ENCODE measurements at regions not wholly inside any gene's neighbourhood (a gene's known extent, or its start where the extent isn't known, plus 50 kb on each side); places are given as distances from the start of the nearest gene placed in this dataset.
"Not testable (repeated sequence)": the region's sequence is repeated elsewhere in the genome, so short reads cannot be mapped to it uniquely, and the experiment has no call there.

DNA sequence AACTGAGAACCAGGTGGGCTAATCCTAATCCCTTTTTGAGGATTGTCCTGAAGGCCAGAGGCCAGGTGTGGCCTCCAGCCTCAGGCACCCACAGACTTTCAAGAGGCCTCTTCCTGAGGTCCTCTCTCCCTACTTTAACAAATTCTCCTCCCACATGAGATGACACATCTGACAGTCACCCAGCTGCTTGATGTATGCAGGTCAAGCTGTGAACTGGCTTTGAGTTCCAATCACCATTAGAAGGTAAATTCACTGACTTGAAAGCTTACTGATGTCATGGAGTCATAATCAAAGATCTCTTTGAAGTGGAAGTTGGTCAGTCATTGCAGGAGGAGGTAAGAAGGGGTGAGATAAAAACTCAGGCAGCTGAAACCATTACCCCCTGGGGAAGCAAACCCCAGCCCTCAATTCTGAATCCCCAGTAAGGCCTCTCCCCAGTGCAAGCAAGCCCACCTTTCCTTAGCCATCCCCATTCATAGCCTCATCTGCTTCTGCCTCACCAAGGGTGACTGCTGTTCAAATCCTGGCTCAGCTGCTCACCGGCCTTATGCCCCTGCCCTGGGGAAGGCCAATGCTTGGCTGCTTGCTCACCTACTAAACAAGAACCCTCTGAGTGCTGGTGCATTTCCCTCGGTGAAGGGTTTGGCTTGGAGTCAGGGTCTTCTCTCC is 196.3 kb downstream of the BCL2L11 start:
- DNase-seq (ENCODE audit: low spot score): not testable (repeated sequence)

DNA sequence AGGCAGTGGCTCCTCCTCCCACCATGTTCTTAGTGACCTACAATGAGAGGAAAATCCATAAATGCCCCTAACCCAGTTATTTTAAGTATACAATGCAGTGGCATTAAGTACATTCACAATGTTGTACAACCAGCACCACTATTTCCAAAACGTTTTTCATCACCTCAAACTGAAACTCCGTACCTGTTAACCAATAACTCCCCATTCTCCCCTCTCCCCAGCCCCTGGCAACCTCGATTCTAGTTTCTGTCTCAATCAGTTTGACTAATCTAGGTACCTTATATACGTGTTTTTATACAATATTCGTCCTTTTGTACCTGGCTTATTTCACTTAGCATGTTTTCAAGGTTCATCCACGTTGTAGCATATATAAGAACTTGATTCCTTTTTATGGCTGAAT is 198.8 kb downstream of the BCL2L11 start:
- not testable (repeated sequence) for DNase-seq (ENCODE audit: low spot score)

DNA sequence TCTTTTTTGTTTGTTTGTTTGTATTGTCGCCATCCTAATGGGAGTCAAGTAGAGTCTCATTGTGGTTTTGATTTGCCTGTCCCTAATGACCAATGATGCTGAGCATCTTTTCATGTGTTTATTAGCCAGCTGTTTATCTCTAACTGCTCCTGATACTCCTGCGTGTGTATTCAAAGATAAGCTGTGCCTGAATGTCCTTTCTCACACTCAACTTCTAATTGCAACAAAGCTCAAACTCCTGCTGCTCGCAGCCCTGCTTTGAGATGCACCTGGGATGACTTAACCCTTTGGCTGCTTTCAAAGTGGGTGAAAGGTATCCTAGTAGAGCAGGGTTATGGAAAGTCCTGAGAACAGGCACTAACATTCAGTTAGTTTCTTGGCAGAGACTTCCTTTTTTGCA is 199.6 kb downstream of the BCL2L11 start:
- not testable (repeated sequence) for DNase-seq (ENCODE audit: low spot score)

DNA sequence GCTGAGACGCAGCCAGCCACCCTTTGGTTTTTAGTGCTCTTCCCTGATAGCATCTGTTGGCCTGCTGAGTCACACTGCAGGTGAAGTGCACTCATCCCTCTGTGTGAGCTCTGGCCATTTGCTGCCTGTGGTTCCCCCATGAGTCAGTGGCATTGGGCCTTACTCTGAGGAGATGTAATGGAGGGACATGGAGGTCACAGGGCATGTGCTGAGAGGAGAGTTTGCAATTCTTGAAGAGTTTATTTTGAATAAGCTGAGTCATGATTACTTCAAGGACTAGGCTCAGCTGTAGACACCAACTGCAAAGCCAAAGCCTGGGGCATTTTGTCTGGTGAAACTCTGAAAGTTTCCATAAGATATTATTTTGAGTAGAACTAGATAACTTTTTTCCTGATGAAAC is 200.3 kb downstream of the BCL2L11 start:
- DNase-seq (ENCODE audit: low spot score): not testable (repeated sequence)

DNA sequence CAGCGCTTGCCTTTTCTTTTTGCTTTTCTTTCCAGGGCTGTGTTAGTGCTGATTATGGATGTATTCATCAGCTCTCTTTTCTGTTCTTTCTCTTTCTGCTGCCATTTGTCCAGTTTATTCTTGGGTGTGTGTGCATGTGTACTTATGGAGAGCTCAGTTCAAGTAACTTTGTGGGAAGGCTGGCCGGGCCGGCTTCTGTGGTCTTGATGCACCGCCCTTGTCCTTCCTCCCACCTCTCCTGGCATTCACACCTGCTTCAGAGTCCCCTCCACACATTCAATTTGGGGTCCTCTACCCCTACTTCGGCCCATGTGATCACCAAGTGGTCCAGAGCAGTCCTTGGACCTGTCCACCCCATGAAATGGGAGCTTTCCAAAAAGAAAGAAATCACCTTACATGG is 202.7 kb downstream of the BCL2L11 start:
- DNase-seq (ENCODE audit: low spot score): not testable (repeated sequence)

DNA sequence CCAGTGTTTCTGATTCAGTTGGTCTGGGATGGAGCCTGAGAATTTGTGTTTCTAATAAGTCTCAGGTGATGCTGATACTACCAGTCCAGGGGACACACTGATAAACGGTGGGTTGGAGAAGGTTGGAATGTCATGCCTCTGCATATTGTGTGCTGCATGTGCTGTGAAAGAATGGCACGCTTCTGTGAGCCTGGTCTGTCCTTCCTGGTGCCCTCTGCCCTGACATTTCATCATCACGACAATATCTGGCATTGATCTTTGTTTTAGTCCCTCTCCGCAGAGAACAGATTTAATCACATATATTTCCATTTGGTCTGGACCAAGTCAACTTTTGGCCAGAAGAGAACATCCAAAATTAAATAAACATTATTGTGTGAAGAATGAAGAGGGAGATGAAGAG is 207.0 kb downstream of the BCL2L11 start:
- DNase-seq (ENCODE audit: low spot score): not testable (repeated sequence)

DNA sequence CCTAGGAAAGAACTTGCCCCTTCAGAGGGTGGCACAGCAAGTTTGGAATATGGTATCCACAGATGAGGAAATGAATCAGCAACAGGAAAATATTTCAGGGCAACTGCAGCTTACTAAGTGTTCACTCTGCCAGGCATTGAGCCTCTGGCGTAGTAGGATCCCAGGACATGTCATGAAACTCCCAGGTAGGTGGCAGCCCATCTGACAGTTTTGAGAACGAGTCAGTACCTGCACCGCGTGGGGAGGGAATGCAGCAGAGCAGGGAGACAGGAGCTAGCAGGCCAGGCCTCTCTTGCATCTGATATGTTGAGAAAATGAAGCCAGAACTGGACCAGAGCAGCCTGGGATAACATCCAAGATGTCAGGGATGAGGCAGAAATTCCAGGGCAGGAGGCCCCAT is 208.6 kb downstream of the BCL2L11 start:
- DNase-seq (ENCODE audit: low spot score): not testable (repeated sequence)

DNA sequence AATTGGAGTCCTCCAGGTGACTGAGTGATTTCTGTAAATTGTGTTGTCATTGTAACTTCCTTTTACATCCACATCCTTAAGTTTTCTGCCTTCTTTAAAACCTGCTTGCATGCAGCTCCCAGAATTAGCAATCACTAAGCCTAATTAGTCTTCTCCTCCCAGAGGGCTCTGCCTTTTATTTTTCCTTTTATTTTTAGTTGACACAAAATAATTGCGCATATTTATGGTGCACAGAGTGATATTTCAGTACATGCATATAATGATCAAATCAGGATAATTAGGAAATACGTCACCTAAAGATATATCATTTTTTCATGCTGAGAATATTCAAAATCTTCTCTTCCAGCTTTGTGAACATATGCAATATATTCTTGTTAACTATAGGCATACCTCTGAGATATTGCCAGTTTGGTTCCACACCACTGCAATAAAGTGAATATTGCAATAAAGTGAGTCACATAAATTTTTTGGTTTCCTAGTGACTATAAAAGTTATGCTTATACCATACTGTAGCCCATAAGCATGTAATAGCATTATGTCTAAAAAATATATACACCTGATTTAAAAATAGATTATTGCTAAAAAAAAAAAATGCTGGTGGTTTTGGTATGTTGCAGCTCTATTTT is 210.5 kb downstream of the BCL2L11 start:
- not testable (repeated sequence) for DNase-seq (ENCODE audit: low spot score)

DNA sequence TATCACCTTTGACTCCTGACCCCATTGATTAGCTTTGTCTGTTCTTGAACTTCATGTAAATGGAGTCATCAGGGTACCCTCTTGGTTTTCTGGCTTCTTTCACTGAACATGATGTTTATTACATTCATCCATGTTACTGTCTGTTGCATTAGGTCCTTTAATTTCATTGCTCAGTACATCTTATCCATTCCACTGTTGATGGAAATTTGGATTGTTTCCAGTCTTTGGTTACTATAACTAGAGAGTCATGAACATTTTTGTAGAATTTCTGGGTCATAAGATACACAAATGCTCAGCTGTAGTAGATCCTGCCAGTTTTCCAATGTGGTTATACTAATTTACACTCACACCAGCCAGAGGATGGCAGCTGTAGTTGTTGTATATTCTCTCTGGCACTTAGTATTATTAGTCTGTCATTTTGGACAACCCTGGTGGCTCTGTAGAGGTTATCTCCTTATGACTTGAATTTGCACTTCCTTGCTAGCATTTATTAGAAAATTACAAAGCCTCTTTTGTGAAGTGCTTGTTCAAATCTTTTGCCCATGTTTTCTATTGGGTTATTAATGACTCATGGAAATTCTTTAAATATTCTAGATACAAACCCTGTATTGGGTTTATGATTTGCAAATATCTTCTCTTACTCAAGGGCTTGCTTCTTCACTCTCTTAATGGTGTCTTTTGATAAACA is 214.7 kb downstream of the BCL2L11 start:
- DNase-seq (ENCODE audit: low spot score): not testable (repeated sequence)

DNA sequence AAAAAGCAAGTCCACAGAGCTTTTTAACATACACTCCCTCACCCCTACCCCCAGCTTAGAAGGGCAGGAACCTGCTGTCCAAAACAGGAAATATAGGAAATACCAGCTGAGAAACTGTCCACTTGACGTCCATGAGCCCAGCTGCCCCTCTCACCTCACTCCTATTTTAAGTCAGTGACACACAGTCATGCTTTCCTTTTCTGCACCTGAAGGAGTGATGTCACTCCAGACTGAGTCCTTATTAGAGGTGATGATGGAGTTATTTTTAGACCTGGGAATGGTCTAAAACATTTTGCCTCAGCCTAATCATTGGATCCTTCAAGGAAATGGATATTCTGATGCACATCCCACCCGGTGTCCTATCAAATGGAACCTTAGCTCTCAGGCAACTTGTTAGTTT is 217.8 kb downstream of the BCL2L11 start:
- not testable (repeated sequence) for DNase-seq (ENCODE audit: low spot score)

DNA sequence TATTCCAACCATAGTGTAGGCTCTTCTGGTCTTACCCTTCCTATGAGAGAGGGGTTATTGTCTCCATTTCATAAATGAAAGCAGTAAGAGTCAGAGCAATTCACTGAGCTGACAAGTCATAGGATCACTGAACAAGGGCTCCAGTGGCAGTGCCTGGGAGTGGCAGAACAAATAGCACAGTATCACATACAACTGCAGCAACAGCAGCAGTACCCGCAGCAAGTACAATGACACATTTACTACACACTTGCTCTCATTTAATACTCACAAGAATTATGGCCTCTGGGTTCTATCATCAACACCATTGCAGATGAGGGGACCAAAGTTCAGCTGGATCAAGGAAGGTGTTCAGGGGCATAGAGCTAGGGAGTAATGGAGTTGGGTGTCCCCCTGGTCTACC is 218.8 kb downstream of the BCL2L11 start:
- DNase-seq (ENCODE audit: low spot score): not testable (repeated sequence)

DNA sequence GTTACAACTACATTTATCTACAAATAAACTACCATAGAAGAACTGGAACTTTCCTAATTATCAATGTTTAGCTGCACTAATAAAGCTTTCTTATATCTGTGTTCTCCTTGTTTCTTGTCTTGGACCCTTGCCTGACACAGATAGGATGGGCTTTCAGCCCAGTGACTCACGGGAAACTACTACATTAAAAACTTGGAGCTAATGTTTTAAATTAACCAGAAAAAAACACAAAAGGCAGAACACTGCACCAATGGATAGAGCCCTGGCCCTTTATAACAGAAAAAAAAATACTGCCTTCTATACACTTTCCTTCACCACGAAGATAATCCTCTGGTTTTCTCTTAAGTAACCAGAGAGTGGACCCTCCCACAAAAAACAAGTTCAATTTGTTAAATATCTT is 223.9 kb downstream of the BCL2L11 start:
- DNase-seq (ENCODE audit: low spot score): not testable (repeated sequence)

DNA sequence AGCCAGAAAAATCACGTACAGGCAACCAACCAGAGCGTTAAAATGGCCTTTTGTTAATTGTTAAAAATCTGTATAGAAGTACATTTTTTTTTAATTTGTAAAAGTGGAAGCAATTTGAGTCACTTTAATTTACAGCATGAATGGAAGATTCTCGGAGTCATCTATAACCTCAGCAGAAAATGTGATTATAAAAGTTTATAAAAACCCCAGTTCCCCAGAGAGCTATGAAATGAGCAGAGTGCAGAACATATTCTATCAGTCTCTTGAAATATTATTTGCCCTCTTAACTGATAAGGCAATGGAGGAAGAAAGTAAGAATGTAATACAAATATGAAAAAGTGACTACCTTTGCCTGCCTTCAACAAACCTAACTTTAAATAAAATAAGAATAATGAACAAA is 224.7 kb downstream of the BCL2L11 start:
- DNase-seq (ENCODE audit: low spot score): not testable (repeated sequence)

DNA sequence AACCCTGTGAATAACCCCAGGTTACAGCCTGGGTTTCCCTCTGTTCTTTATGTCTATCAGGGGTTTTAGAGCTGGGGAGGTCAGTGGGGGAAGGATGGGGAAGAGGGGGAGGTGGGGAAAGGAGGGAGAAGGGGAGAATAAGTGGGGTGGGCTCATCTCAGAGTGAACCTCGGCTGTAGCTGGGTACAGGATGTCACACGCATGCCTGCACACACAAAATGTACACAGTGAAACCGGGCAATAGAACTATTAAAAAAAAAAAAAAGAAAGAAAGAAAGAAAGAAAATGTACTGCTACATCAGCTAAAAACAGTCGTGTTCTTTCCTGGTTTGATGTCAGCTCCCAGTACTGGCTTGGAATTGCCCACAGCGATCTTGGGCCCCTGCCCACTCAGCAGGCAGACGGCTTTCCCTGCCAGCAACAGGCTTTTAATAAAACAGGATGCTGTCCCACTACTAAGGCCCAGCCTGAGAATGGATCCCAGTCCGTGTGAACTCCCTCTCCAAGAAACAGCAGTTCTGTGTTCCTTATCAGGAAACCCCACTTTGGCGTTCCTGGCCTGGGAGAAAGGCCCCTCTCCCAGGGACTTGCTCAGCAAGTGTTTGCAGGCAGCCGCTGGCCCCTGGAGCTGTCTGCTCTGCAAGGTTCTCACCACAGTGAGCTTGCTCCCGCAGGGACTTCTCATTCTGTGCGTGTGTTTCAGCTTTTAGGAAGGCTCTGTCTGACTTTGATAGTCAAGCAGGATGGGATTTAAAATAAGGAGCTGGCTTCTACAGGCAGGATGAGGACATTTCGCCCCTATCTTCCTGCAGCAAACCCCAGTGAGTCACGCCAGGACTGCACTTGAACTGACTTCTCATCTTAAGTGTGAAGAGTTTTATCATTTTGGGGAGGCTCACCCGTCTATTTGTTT is 225.6 kb downstream of the BCL2L11 start:
- not testable (repeated sequence) for DNase-seq (ENCODE audit: low spot score)

DNA sequence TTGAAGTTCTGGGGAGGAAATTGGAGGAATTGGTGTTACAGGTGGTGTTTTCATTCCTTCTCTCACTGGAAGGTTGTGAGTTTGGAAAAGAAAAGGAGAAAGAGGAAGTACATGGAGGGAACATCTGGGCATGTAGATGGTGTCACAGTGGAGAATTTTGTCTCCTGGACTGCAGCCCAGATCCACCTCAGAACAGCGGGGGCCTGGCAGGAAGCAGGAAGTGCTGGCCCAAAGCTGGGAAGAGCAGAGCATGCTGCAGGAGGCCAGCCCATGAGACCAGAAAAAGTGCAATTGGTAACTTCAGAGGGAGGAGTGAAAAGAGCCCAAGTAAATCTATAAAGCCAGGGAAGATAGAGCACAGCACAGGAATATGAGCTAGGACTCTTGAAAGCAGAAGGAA is 227.0 kb downstream of the BCL2L11 start:
- not testable (repeated sequence) for DNase-seq (ENCODE audit: low spot score)

DNA sequence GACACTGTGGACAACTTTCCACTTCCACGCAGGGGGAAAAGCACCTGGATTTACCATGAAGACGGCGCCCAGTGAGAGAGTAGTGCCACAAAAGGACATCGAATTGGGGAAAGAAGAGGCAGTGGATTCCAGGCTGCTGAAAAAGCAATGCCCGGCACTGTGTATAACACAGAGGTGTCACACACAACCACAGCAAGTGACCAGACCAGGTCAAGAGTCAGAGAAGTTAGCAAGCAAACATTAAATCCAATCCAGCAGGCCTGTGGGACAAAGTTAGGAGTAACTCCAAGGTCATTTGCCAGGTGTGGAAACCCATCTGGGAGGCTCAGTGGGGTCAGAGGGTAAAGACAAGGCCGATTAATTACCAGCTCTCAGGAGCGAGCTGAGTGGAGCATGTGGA is 227.6 kb downstream of the BCL2L11 start:
- DNase-seq (ENCODE audit: low spot score): not testable (repeated sequence)

DNA sequence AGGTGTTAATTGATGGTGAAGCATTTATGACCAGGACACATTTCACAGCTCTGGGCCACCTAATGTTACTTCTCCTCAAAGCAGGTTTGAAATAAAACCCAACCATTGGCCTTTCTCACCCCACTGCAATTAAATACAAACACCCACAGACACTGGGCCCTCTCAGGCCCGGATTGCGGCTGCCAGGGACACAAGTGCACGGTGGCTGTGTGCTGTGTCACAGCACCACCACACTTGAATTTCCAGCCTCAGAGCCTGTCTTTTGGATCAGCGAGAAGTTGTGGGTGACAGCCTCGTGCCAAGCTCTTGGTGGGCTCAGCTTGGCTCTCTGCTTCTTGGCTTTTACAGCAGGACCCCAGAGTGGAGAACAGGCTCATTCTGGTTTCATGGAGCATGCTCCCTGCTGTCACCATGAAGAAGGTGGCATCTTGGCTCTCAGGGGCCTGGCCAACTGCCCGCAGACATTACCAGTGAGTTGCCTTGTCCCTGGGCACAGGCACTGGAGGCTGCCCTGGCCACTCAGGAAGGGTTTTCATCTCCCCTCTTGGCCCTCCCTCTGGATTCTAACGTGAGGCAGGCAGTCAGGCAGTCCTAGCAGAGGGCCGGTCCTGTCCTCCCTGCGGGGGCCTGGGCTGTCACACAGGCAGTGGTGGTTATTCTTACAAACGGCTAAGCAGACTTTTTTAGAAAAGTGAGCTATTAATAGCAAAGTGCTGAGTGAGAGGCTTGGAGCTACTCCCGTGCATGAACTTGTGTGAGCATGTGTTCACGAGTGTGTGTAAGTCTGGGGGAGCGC is 234.5 kb downstream of the BCL2L11 start:
- DNase-seq (ENCODE audit: low spot score): not testable (repeated sequence)

DNA sequence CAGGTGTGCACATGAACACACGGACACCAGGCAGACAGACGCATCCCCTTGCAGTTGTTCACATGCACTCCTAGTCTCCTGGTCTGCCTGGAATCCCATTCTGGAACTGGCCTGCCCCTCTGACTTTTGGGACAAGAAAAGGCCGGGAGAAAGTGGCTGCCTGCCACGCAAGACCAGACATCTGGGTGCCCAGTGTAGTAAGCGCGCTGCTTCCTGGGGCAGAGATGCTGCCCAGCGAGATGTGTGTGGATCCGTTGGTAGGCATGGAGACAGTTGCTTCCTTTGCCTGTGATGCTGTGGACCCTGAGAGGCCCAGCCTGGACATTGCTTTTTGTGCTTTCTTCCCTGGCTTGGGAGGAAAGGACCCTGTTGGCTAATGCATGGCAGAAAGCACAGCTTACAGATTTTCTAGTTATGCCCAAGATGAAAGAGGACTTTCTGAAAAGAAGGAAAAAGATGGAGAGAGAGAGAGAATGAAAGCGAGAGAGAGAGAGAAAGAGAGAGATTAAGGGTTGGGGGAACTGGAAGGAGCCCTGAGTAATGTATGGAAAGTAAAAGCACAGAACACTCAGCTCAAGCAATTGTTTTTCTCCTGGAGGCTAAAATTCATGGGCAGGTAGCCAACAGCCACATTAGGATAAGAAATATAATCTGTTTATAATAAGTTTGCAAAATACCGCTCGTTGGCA is 235.3 kb downstream of the BCL2L11 start:
- DNase-seq (ENCODE audit: low spot score): not testable (repeated sequence)

DNA sequence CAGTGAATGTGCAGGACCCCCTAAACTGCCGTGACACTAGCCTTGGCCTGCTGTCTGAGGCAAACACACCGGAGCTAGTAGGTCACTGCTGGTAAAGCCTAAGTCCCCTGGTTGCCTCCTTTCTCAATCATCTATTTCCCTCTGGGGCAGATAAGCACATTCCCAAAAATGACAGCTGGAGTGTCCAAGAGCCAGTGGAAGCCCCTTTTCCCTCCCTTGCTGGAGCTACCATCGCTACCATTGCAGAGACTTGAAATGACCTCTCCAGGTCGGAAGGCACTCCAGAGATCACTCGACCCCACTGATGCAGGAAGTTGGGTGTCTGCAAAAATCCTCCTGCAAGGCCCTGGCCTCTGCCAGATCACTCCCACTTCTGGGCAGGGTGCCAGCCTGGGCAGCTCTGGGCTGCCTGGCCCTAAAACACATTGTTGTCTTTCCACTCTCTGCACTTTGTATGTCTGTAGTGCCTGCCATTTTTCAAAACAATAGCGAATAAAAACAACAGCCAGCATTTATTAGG is 235.9 kb downstream of the BCL2L11 start:
- not testable (repeated sequence) for DNase-seq (ENCODE audit: low spot score)

DNA sequence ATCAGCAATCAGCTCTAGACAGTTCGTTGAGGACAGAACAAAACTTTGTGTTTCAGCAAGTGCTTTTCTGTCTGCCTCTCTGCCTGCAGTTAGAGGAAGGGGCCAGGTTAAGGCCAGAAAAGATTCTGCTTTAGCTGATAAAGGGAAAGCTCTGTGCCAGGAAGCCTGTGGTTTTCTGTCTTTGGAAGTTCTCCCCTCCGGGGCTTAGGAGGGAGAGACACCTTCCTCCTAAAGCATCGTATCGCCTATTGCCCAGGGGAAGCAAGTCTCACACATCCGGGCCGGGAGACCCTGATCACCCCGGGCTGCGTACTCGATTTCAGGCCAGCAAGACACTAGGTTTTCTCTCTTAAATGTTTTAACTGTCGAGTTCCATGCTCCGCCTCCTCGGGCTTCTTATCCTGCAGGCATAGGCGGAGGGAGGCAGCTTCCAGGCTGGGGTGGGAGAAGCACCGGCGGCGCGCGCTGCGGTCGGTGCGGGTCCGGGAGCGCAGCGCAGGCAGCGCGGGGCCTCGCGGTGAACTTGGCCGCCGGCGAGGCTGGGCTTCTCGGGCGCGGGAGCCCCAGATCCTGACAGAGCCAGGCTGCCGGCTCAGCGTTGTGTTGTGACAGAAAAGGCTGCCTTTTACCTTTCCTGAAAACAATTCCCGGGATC is 245.4 kb downstream of the BCL2L11 start:
- not testable (repeated sequence) for DNase-seq (ENCODE audit: low spot score)

Data from CD4-positive, alpha-beta T cell treated with Interleukin-15 for 4 hours (primary cell).